ENCODE measurements at regions not wholly inside any gene's neighbourhood (a gene's known extent, or its start where the extent isn't known, plus 50 kb on each side); places are given as distances from the start of the nearest gene placed in this dataset.
A peak's percentile ranks its signal among the peaks of the same experiment; 100 is the strongest.

DNA sequence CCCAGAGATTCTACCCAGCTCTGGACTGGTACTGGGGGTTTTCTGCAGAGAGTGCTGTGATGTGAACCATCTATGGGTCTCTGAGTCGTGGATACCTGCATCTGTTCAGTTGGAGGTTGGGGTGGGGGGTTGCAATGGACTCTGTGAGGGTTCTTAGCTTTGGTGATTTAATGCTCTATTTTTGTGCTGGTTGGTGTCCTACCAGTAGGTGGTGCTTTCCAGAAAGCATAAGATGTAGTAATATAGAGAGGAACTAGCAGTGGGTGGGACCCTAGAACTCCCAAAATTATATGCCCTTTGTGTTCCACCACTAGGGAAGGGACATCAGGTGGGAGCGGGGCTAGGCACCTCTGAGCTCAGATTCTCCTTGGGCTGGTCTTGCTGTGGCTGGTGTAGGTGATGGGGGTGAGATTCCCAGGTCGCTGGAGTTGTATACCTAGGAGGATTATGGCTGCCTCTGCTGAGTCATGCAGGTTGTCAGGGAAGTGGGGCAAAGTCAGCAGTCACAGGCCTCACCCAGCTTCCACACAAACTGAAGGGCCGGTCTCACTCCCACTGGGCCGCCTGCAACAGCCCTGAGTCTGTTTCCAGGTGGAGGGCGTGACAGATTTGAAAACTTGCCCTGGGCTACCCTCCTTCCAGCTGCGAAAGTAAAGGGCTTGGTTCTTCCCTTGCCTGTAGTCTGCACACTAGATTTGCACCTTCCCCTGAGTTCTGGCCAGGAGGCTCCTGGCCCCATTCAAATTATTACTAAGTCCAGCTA, 573.0 kb upstream of the SLITRK1 start:
- TF ChIP-seq, protein P1, sequence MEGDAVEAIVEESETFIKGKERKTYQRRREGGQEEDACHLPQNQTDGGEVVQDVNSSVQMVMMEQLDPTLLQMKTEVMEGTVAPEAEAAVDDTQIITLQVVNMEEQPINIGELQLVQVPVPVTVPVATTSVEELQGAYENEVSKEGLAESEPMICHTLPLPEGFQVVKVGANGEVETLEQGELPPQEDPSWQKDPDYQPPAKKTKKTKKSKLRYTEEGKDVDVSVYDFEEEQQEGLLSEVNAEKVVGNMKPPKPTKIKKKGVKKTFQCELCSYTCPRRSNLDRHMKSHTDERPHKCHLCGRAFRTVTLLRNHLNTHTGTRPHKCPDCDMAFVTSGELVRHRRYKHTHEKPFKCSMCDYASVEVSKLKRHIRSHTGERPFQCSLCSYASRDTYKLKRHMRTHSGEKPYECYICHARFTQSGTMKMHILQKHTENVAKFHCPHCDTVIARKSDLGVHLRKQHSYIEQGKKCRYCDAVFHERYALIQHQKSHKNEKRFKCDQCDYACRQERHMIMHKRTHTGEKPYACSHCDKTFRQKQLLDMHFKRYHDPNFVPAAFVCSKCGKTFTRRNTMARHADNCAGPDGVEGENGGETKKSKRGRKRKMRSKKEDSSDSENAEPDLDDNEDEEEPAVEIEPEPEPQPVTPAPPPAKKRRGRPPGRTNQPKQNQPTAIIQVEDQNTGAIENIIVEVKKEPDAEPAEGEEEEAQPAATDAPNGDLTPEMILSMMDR (conservative IDR thresholded peaks at IDR 0.05), result peak; percentile 26; the same call in 1 of the 2 replicates
- no peak overlapping the region for H3K27ac ChIP-seq

DNA sequence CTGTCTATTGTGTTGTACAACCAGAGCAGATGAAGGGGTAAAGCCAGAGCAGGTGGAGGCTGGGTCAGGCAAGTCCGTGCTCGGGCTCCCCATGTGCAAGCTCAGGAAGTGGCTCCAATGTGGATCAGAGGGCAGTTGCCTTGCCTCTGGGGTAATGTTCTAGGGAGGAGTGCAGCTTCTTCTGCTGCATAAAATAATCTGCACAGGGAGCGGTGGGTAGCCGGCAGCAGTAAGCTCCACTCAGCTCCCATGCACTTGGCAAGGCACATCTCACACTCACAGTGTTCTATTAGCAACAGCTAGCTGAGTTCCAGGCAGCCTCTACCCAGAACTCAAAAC, 565.3 kb upstream of the SLITRK1 start:
- TF ChIP-seq, protein P1 (conservative IDR thresholded peaks at IDR 0.05), result no peak
- no peak overlapping the region for H3K27ac ChIP-seq

DNA sequence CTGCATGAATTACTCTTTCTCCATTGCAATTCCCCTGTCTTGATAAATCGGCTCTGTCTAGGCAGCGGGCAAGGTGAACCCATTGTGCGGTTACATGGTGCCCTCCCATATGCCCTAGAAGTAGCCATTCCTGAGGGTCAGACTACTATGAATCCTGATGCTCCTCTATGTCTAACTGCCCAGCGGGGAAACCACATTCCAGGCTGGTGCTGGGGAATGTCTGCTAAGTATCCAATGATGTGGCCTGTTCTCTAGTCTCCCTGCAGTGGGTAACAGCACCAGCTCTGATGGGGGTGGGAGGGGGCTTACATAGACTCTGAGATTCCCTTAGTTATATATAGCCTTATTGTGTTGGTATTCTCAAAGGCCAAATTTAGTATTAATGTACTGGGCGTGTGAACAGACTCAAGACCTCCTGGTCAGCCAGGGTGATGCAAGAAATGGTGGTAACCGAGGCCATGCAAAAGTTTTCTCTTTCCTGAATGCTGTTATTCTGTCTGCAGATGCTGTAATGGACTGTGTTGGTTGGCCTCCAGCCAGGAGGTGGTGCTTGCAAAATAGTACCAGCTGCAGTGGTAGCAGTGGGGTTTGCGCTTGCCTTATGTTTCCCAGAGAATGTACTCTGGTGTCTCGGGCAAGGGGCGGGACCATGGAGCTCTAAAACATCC, 564.8 kb upstream of the SLITRK1 start:
- TF ChIP-seq, protein P1 (conservative IDR thresholded peaks at IDR 0.05), result no peak

DNA sequence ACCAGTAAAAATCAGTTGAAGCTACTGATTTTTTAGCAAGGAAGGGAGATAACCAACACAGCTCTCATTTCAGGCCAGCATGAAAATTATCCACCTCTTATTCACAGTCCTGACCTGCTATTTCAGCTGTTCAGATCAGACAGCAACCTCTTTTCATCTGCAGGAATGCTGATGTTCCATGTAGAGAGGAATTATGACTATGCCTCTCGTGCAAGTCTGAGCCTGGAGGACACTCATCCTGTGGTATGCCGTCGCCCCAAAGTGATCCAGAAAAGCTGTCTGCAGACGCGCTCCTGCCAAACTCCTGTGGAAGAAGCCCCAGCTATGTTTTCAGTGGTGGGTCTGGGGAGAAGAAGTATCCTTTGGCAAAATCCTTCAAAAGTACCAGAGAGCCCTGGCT, 563.5 kb upstream of the SLITRK1 start:
- H3K27ac ChIP-seq, result no peak overlapping the region
- TF ChIP-seq, protein P1 (conservative IDR thresholded peaks at IDR 0.05), result no peak

More for the DNA sequence above, 564.8 kb upstream of the SLITRK1 start:
- no peak overlapping the region for H3K27ac ChIP-seq

DNA sequence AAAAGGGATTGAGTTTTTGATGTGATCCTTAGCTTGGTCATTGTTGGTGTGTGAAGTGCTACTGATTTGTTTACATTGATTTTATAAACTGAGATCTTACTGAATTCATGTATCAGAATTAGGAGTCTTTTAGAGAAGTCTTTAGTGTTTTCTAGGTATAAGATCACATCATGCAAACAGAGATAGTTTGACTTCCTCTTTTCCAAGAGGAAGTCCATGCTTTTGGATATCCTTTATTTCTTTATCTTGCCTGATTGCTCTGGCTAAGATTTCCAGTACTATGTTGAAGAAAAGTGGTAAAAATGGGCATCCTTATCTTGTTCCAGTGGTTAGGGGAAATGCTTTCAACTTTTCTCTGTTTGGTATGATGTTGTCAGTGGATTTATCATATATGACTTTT, 561.2 kb upstream of the SLITRK1 start:
- H3K27ac ChIP-seq, result no peak overlapping the region
- TF ChIP-seq, protein P1 (conservative IDR thresholded peaks at IDR 0.05), result no peak

DNA sequence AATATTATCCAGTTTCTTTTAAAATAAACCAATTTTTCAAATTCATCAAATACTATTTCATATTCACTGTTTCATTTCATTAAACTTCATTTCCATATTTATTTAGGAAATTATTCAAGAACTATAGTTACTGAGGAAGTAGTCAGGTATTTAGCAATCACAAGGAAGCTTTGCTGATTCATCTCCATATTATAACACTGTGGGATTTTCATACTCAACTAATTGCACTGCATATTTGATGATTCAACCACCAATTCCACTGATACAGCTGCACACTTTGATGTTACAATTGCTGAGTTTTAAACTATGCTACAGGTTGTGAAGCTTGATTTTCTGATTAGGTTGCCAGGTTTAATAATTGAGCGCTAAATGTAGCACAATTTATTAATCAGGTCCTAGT, 556.8 kb upstream of the SLITRK1 start:
- H3K27ac ChIP-seq, result no peak overlapping the region
- TF ChIP-seq, protein P1 (conservative IDR thresholded peaks at IDR 0.05), result no peak

DNA sequence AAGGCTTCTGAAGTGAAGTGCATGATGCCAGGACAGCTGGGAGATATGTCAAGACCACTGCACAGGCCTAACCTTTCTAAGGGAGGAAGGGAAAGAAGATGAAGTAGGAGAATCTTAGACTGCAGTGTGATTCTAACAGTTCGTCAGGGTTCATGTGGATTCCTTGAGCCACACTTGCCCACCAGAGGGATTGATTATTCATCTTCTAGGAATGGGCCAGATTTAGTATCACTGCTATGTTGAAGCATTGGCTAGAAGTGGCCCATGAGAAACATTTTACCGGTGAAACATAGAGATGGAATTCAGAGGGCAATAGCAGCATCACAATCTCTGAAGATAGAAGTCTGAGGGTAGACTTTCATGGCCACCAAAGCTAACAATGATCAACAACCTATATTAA, 550.8 kb upstream of the SLITRK1 start:
- TF ChIP-seq, protein P1 (conservative IDR thresholded peaks at IDR 0.05), result no peak
- no peak overlapping the region for H3K27ac ChIP-seq

Data from VCaP (cell line).